ENCODE measurements at regions not wholly inside any gene's neighbourhood (a gene's known extent, or its start where the extent isn't known, plus 50 kb on each side); places are given as distances from the start of the nearest gene placed in this dataset.

- H3K4me3 ChIP-seq (ENCODE audit: low read length): no peak overlapping the region
- DNase-seq: no peak
- no peaks in the 10 kb centered on the region for H3K9me3 ChIP-seq (ENCODE audit: control insufficient read depth, low read depth, low read length)
- H3K27ac ChIP-seq (ENCODE audit: low read length): no peak overlapping the region
- no peaks in the 10 kb centered on the region for H3K27me3 ChIP-seq (ENCODE audit: control insufficient read depth, insufficient read depth, low read length)
- no peaks in the 10 kb centered on the region for H3K36me3 ChIP-seq (ENCODE audit: control insufficient read depth, insufficient read depth, low read length)
- H3K4me1 ChIP-seq (ENCODE audit: control insufficient read depth, insufficient read depth, low read length): no peaks in the 10 kb centered on the region
- WGBS (ENCODE audit: insufficient coverage, low lambda C conversion rate): no CpG with 5 or more reads among the region's 2 CpGs
Measured at GRCh38 chr3:177930771-177931170, 605.5 kb upstream of the KCNMB2 start.

GRCh38 chr3:177931346-177931745, 604.9 kb upstream of the KCNMB2 start:
- Histone ChIP-seq H3K9me3 (ENCODE audit: control insufficient read depth, low read depth, low read length) (no peaks in the 10 kb centered on the region), H3K36me3 (ENCODE audit: control insufficient read depth, insufficient read depth, low read length) (no peaks in the 10 kb centered on the region), H3K4me3 (ENCODE audit: low read length) (no peak overlapping the region), H3K27ac (ENCODE audit: low read length) (no peak overlapping the region), H3K4me1 (ENCODE audit: control insufficient read depth, insufficient read depth, low read length) (no peaks in the 10 kb centered on the region), H3K27me3 (ENCODE audit: control insufficient read depth, insufficient read depth, low read length) (no peaks in the 10 kb centered on the region)
- WGBS (ENCODE audit: insufficient coverage, low lambda C conversion rate): 90% methylated on average over 2 of the region's 2 CpGs
- no peak for DNase-seq

DNA sequence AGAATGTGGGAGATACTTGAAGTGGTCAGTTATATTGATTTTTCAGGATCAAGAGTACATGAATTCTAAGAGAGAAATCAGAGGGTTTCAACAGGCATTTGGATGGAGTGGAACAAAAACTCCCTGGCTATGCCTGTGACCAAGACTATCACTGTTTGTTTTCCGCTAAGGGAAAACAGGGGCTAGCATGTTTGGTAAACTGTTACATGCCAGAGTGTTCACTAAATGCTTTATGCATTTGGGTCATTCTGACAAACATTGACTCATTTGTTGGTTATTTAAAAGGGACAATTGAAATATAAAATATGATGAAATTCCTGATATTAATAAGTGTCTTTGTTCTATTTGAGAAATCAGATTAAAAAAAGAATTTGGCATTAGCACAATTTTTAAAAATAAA, 603.9 kb upstream of the KCNMB2 start:
- no peaks in the 10 kb centered on the region for H3K27me3 ChIP-seq (ENCODE audit: control insufficient read depth, insufficient read depth, low read length)
- DNase-seq: no peak
- WGBS (ENCODE audit: insufficient coverage, low lambda C conversion rate): no CpG with 5 or more reads among the region's 1 CpG
- H3K27ac ChIP-seq (ENCODE audit: low read length): no peak overlapping the region
- H3K36me3 ChIP-seq (ENCODE audit: control insufficient read depth, insufficient read depth, low read length): no peaks in the 10 kb centered on the region
- no peak overlapping the region for H3K4me3 ChIP-seq (ENCODE audit: low read length)
- no peaks in the 10 kb centered on the region for H3K4me1 ChIP-seq (ENCODE audit: control insufficient read depth, insufficient read depth, low read length)
- no peaks in the 10 kb centered on the region for H3K9me3 ChIP-seq (ENCODE audit: control insufficient read depth, low read depth, low read length)

DNA sequence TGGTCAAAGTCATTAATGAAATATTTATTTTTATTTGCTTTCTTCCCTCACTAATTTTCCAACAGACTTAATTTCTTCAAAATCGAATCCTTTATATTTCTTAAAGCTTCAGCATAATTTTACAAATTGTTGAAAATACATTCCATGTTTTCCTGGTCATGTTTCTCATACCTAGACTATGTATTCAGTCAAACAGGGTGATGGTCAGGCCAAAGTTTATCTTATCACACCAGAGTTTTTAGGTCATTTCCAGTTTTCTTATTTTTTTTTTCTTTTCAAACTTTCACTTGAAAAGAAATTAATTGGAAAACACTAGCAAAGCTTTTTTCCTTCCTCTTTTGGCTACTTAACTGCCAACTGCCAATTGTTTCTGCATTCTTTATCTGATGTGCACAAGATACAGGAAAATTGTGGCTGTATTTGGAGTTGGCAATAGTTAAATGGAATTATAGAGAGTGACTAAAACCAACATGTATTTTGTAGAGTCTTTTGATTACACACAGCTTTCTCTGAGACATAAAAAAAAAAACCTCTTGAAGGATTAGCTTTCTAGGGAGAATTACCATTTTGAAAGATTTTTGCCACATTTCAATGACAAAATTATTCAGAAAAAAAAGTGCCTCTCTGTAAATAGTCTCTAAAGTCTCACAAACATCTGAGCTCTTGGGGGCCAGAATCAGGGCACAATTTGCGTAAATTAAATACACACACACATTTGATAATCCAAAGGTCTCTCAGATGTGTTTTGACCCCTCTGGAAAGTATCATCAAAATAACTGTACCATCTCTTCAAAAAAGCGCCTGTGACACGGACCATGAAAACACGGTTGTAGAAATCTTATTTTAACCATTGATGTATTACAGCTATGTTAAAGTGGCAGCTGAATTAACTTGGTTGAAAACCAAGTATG, 603.2 kb upstream of the KCNMB2 start:
- no peak overlapping the region for H3K4me3 ChIP-seq (ENCODE audit: low read length)
- H3K9me3 ChIP-seq (ENCODE audit: control insufficient read depth, low read depth, low read length): no peaks in the 10 kb centered on the region
- WGBS (ENCODE audit: insufficient coverage, low lambda C conversion rate): 83% methylated on average over 1 of the region's 5 CpGs
- DNase-seq: no peak
- H3K36me3 ChIP-seq (ENCODE audit: control insufficient read depth, insufficient read depth, low read length): no peaks in the 10 kb centered on the region
- no peaks in the 10 kb centered on the region for H3K27me3 ChIP-seq (ENCODE audit: control insufficient read depth, insufficient read depth, low read length)
- no peaks in the 10 kb centered on the region for H3K4me1 ChIP-seq (ENCODE audit: control insufficient read depth, insufficient read depth, low read length)
- no peak overlapping the region for H3K27ac ChIP-seq (ENCODE audit: low read length)

DNA sequence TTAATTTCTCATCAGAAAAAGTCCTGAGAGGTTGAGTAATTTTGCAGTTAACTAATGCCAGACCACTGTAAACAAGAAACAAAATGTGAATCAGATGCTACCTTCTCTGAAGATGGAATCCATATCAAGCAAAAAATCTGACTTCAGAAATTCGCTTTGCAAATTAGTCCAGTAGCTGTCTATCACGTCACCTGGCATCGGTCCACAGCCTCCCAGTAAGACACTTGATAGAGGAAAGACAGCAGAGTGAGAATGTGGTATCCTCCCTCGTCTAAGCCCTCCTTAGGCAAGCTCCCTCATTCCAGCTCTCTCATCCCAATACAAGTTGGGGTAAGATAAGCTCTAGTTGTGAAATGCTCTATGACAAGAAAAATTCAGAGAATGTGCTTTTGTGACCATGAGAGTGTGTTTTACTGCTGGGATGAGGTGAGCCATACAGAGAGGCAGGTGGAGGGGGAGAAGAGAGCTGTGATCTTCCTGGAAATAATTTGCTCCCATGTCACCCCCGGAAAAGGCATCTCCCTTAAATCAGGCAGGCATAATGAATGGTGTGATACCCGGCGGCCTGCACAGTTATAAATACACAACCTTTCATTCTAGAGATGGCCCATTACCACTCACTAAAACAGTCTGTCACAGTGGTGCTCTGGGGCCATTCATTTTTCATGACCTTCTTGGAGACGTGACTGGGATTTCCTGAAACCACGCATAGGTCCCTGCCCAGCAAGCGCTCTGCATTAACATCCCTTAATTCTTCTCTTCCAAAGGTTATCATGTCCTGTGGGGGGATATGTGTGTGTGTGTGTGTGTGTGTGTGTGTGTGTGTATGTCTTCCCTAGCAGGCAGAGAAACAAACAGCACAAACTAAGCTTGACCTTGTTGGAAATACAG, 602.0 kb upstream of the KCNMB2 start:
- Histone ChIP-seq H3K4me1 (ENCODE audit: control insufficient read depth, insufficient read depth, low read length) (no peaks in the 10 kb centered on the region), H3K36me3 (ENCODE audit: control insufficient read depth, insufficient read depth, low read length) (no peaks in the 10 kb centered on the region), H3K4me3 (ENCODE audit: low read length) (no peak overlapping the region), H3K9me3 (ENCODE audit: control insufficient read depth, low read depth, low read length) (no peaks in the 10 kb centered on the region), H3K27ac (ENCODE audit: low read length) (no peak overlapping the region), H3K27me3 (ENCODE audit: control insufficient read depth, insufficient read depth, low read length) (no peaks in the 10 kb centered on the region)
- WGBS (ENCODE audit: insufficient coverage, low lambda C conversion rate): no CpG with 5 or more reads among the region's 10 CpGs
- DNase-seq: peak in 1 of 2 donors; percentile 7

DNA sequence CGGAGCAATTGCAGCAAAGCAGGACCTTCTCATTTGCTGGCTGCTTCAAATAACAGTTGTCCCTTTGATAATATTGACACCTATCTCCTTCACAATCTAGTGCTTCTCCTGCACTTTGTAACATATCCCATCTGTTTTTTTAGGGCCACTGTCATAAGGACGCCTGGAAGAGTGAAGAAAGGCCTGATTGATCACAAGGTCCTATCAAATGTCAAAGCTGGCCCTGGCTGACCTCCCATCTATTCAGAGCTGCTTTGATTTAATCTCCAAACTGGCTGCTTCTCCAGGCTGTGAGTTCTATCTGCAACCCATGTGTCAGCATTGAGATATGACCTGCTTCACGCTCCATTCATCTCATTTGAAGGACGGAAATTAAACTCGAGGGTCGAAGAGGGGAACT, 601.2 kb upstream of the KCNMB2 start:
- no peaks in the 10 kb centered on the region for H3K36me3 ChIP-seq (ENCODE audit: control insufficient read depth, insufficient read depth, low read length)
- no peak overlapping the region for H3K4me3 ChIP-seq (ENCODE audit: low read length)
- H3K27me3 ChIP-seq (ENCODE audit: control insufficient read depth, insufficient read depth, low read length): no peaks in the 10 kb centered on the region
- H3K27ac ChIP-seq (ENCODE audit: low read length): no peak overlapping the region
- H3K9me3 ChIP-seq (ENCODE audit: control insufficient read depth, low read depth, low read length): no peaks in the 10 kb centered on the region
- WGBS (ENCODE audit: insufficient coverage, low lambda C conversion rate): 80% methylated on average over 2 of the region's 6 CpGs
- H3K4me1 ChIP-seq (ENCODE audit: control insufficient read depth, insufficient read depth, low read length): no peaks in the 10 kb centered on the region
- no peak for DNase-seq

DNA sequence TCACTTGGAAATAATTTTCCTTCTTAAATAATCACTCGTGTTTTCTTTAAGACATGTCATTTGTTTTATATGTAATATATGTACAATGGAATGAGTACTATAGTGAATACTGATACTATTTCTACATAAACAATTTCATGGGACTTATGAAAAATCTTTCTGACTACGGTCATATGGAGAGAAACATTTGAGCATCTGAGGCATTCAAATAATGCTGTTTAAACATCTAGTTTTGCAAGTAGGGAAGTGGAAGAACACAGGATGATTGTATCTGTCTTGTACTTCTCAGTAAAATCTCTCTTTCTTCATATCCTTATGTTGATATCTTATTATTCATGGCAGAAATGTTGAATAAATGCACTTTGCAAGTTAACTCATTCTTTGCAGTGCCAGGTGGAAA, 599.5 kb upstream of the KCNMB2 start:
- 86% methylated on average over 2 of the region's 2 CpGs for WGBS (ENCODE audit: insufficient coverage, low lambda C conversion rate)
- DNase-seq: no peak
- Histone ChIP-seq H3K4me1 (ENCODE audit: control insufficient read depth, insufficient read depth, low read length) (no peaks in the 10 kb centered on the region), H3K27me3 (ENCODE audit: control insufficient read depth, insufficient read depth, low read length) (no peaks in the 10 kb centered on the region), H3K36me3 (ENCODE audit: control insufficient read depth, insufficient read depth, low read length) (no peaks in the 10 kb centered on the region), H3K4me3 (ENCODE audit: low read length) (no peak overlapping the region), H3K27ac (ENCODE audit: low read length) (no peak overlapping the region), H3K9me3 (ENCODE audit: control insufficient read depth, low read depth, low read length) (no peaks in the 10 kb centered on the region)

- Histone ChIP-seq H3K4me1 (ENCODE audit: control insufficient read depth, insufficient read depth, low read length) (no peaks in the 10 kb centered on the region), H3K36me3 (ENCODE audit: control insufficient read depth, insufficient read depth, low read length) (no peaks in the 10 kb centered on the region), H3K27me3 (ENCODE audit: control insufficient read depth, insufficient read depth, low read length) (no peaks in the 10 kb centered on the region), H3K4me3 (ENCODE audit: low read length) (no peak overlapping the region), H3K27ac (ENCODE audit: low read length) (no peak overlapping the region), H3K9me3 (ENCODE audit: control insufficient read depth, low read depth, low read length) (no peaks in the 10 kb centered on the region)
- WGBS (ENCODE audit: insufficient coverage, low lambda C conversion rate): no CpG with 5 or more reads among the region's 2 CpGs
- DNase-seq: no peak
Measured at GRCh38 chr3:177942911-177943310, 593.3 kb upstream of the KCNMB2 start.

- no peak for DNase-seq
- no peaks in the 10 kb centered on the region for H3K36me3 ChIP-seq (ENCODE audit: control insufficient read depth, insufficient read depth, low read length)
- no peaks in the 10 kb centered on the region for H3K27me3 ChIP-seq (ENCODE audit: control insufficient read depth, insufficient read depth, low read length)
- H3K27ac ChIP-seq (ENCODE audit: low read length): no peak overlapping the region
- H3K4me1 ChIP-seq (ENCODE audit: control insufficient read depth, insufficient read depth, low read length): no peaks in the 10 kb centered on the region
- no peak overlapping the region for H3K4me3 ChIP-seq (ENCODE audit: low read length)
- no CpG with 5 or more reads among the region's 2 CpGs for WGBS (ENCODE audit: insufficient coverage, low lambda C conversion rate)
- no peaks in the 10 kb centered on the region for H3K9me3 ChIP-seq (ENCODE audit: control insufficient read depth, low read depth, low read length)
Measured at GRCh38 chr3:177944228-177944661, 592.0 kb upstream of the KCNMB2 start.

- DNase-seq: no peak
- no peaks in the 10 kb centered on the region for H3K9me3 ChIP-seq (ENCODE audit: control insufficient read depth, low read depth, low read length)
- H3K27ac ChIP-seq (ENCODE audit: low read length): no peak overlapping the region
- WGBS (ENCODE audit: insufficient coverage, low lambda C conversion rate): no CpG with 5 or more reads among the region's 7 CpGs
- H3K4me1 ChIP-seq (ENCODE audit: control insufficient read depth, insufficient read depth, low read length): no peaks in the 10 kb centered on the region
- H3K36me3 ChIP-seq (ENCODE audit: control insufficient read depth, insufficient read depth, low read length): no peaks in the 10 kb centered on the region
- H3K27me3 ChIP-seq (ENCODE audit: control insufficient read depth, insufficient read depth, low read length): no peaks in the 10 kb centered on the region
- no peak overlapping the region for H3K4me3 ChIP-seq (ENCODE audit: low read length)
Measured at GRCh38 chr3:177946048-177946447, 590.2 kb upstream of the KCNMB2 start.

All from large intestine (tissue), 3 donors.